ENCODE measurements at regions not wholly inside any gene's neighbourhood (a gene's known extent, or its start where the extent isn't known, plus 50 kb on each side); places are given as distances from the start of the nearest gene placed in this dataset.

- no peak for TF ChIP-seq CTCF (IDR thresholded peaks at IDR 0.05)
- Histone ChIP-seq H3K36me3 (ENCODE audit: insufficient read depth, low read length) (no peaks in the 10 kb centered on the region), H3K4me3 (ENCODE audit: low read length) (no peak overlapping the region), H3K27ac (ENCODE audit: low read depth in 1 of 2, low read length in 2 of 2) (no peak overlapping the region), H3K27me3 (ENCODE audit: control insufficient read depth in 1 of 2, insufficient read depth in 2 of 2, low read length in 2 of 2) (peaks cover 19 to 39% of the 10 kb centered on the region in 2 experiments), H3K4me1 (ENCODE audit: insufficient read depth, low read length) (peaks cover 11% of the 10 kb centered on the region), H3K9me3 (ENCODE audit: control insufficient read depth in 1 of 2, insufficient read depth in 1 of 2, low read length in 2 of 2) (no peaks in the 10 kb centered on the region)
- DNase-seq (no peak), ATAC-seq (ENCODE audit: poor library complexity) (no peak)
- intact Hi-C loops (cut with DNase I, micrococcal nuclease), result no loop called here
- Mint-ChIP-seq H3K4me3 (no peak overlapping the region), H3K4me1 (ENCODE audit: low read depth) (peaks cover 22% of the 10 kb centered on the region), H3K9me3 (no peaks in the 10 kb centered on the region), H3K27me3 (peaks cover 50% of the 10 kb centered on the region), H3K36me3 (ENCODE audit: low read depth) (no peaks in the 10 kb centered on the region), H3K27ac (no peak overlapping the region)
- ChIA-PET CTCF (no interaction called here), POLR2A (no interaction called here)
These were observed 66.2 kb downstream of the HES1 start for GRCh38 chr3:194201953-194202666.

- H3K36me3 ChIP-seq (ENCODE audit: insufficient read depth, low read length), result no peaks in the 10 kb centered on the region
- Mint-ChIP-seq H3K27me3 (peaks cover 52% of the 10 kb centered on the region), H3K27ac (peak overlapping the region; percentile 52), H3K36me3 (ENCODE audit: low read depth) (no peaks in the 10 kb centered on the region), H3K9me3 (no peaks in the 10 kb centered on the region), H3K4me1 (ENCODE audit: low read depth) (peaks cover 22% of the 10 kb centered on the region), H3K4me3 (peak overlapping the region; percentile 91)
- ChIA-PET POLR2A (no interaction called here), CTCF (no interaction called here)
- ATAC-seq (ENCODE audit: poor library complexity) (peak; percentile 77), DNase-seq (peak in 8 of 14 experiments; percentile 3 to 48 (median 22))
- no peak for TF ChIP-seq CTCF (IDR thresholded peaks at IDR 0.05)
- peak overlapping the region; percentile 50 for H3K4me3 ChIP-seq (ENCODE audit: low read length)
- H3K27ac ChIP-seq (ENCODE audit: low read depth in 1 of 2, low read length in 2 of 2), result no peak overlapping the region
- peaks cover 11% of the 10 kb centered on the region for H3K4me1 ChIP-seq (ENCODE audit: insufficient read depth, low read length)
- H3K27me3 ChIP-seq (ENCODE audit: control insufficient read depth in 1 of 2, insufficient read depth in 2 of 2, low read length in 2 of 2), result peaks cover 15 to 40% of the 10 kb centered on the region in 2 experiments
- no peaks in the 10 kb centered on the region for H3K9me3 ChIP-seq (ENCODE audit: control insufficient read depth in 1 of 2, insufficient read depth in 1 of 2, low read length in 2 of 2)
- intact Hi-C loops (cut with DNase I, micrococcal nuclease), result no loop called here
These were observed 67.6 kb downstream of the HES1 start for GRCh38 chr3:194203482-194204041.

- ChIA-PET CTCF (no interaction called here), POLR2A (no interaction called here)
- H3K27ac ChIP-seq (ENCODE audit: low read depth in 1 of 2, low read length in 2 of 2), result no peak overlapping the region
- Mint-ChIP-seq H3K9me3 (no peaks in the 10 kb centered on the region), H3K4me3 (peak overlapping the region; percentile 91), H3K27me3 (peaks cover 47% of the 10 kb centered on the region), H3K4me1 (ENCODE audit: low read depth) (peaks cover 22% of the 10 kb centered on the region), H3K27ac (peak overlapping the region; percentile 52), H3K36me3 (ENCODE audit: low read depth) (no peaks in the 10 kb centered on the region)
- no peaks in the 10 kb centered on the region for H3K9me3 ChIP-seq (ENCODE audit: control insufficient read depth in 1 of 2, insufficient read depth in 1 of 2, low read length in 2 of 2)
- no peak for TF ChIP-seq CTCF (IDR thresholded peaks at IDR 0.05)
- peaks cover 15 to 40% of the 10 kb centered on the region in 2 experiments for H3K27me3 ChIP-seq (ENCODE audit: control insufficient read depth in 1 of 2, insufficient read depth in 2 of 2, low read length in 2 of 2)
- peak; percentile 48 for ATAC-seq (ENCODE audit: poor library complexity)
- H3K4me1 ChIP-seq (ENCODE audit: insufficient read depth, low read length), result peaks cover 11% of the 10 kb centered on the region
- DNase-seq, result peak in 6 of 14 experiments; percentile 1 to 35 (median 24)
- H3K4me3 ChIP-seq (ENCODE audit: low read length), result peak overlapping the region; percentile 50
- intact Hi-C loops (cut with DNase I, micrococcal nuclease), result no loop called here
- no peaks in the 10 kb centered on the region for H3K36me3 ChIP-seq (ENCODE audit: insufficient read depth, low read length)
These were observed 68.4 kb downstream of the HES1 start for GRCh38 chr3:194204042-194204987.
